Heart left ventricle (tissue), 16 donors: ENCODE measurements at regions not wholly inside any gene's neighbourhood (a gene's known extent, or its start where the extent isn't known, plus 50 kb on each side); places are given as distances from the start of the nearest gene placed in this dataset.

Experiments
- ATAC-seq, 4 donors: fragments of 200-7000 bp; cut with Tn5 transposase; one replicate each; pipeline ENCODE4 v1.9.1; 2020 to 2022; ENCODE audit warnings: moderate library complexity in 4 of 4, mild to moderate bottlenecking in 3 of 4, moderate number of reproducible peaks in 1 of 4
- DNase-seq, 5 donors: peaks; one replicate each; pipeline ENCODE4 v3.0.0-alpha.2; 2020
- H3K27ac ChIP-seq, 12 donors: fragments of 200-600 bp; sonication (generic) in 4 of 12; one replicate each; pipeline versions ENCODE4 v1.5.0 to v1.8.0; 2016 to 2022; ENCODE audit warnings: mild to moderate bottlenecking in 2 of 12
- H3K27me3 ChIP-seq, 9 donors: fragments of 200-600 bp; sonication (generic) in 2 of 9; one replicate each; pipeline versions ENCODE4 v1.5.1 to v1.8.0; 2016 to 2022; ENCODE audit warnings: mild to moderate bottlenecking in 3 of 9
- H3K36me3 ChIP-seq, 9 donors: fragments of 200-600 bp; sonication (generic) in 2 of 9; one replicate each; pipeline versions ENCODE4 v1.5.0 to v1.8.0; 2018 to 2022; ENCODE audit warnings: mild to moderate bottlenecking in 2 of 9
- H3K4me1 ChIP-seq, 12 donors: fragments of 200-600 bp; sonication (generic) in 4 of 12; one replicate each; pipeline versions ENCODE4 v1.5.0 to v1.8.0; 2016 to 2022; ENCODE audit warnings: mild to moderate bottlenecking in 3 of 12
- H3K4me3 ChIP-seq, 12 donors: fragments of 200-600 bp; sonication (generic) in 4 of 12; one replicate each; pipeline versions ENCODE4 v1.5.0 to v1.8.0; 2017 to 2022; ENCODE audit warnings: mild to moderate bottlenecking in 9 of 12, moderate library complexity in 4 of 12
- H3K9me3 ChIP-seq, 12 donors: fragments of 200-600 bp; sonication (generic) in 4 of 12; one replicate each; pipeline versions ENCODE4 v1.5.0 to v1.8.0; 2016 to 2022; ENCODE audit warnings: mild to moderate bottlenecking in 1 of 12
- CTCF ChIP-seq, 12 donors: fragments of 200-600 bp; sonication (generic) in 4 of 12; IDR thresholded peaks; one replicate each; pipeline versions ENCODE4 v1.5.0 to v1.8.0; 2018 to 2022; ENCODE audit warnings: antibody characterized with exemption in 12 of 12, mild to moderate bottlenecking in 5 of 12
- POLR2A ChIP-seq, 2 donors: fragments of 450-650 bp; IDR thresholded peaks; one replicate each; pipeline ENCODE4 v1.6.1; 2017; ENCODE audit warnings: antibody characterized with exemption in 2 of 2, mild to moderate bottlenecking in 2 of 2, moderate library complexity in 2 of 2
- WGBS, 4 donors: extraction: QIAGEN DNeasy Blood & Tissue Kit in 2 of 4; methylation state at CpG; one replicate each; pipeline versions ENCODE4 v1.1.5 to v1.1.7; 2013 to 2018; 5-methylcytosine and 5-hydroxymethylcytosine counted together
- intact Hi-C, 10 donors: fragments of 100-400 bp; cut with DNase I; formaldehyde crosslinking; loops; one replicate each; pipeline versions ENCODE4 v1.11.1 to v1.14.2; 2022
- donor health status: ischemic (EF 13 %, LVEDD 7.1; RV severe dilation, severe dysfunction).
- donor health status: healthy with polysubstance abuse.
- donor health status: DM: no; HTN: yes; CAD: no.
- donor health status: DM: no; HTN: no; CAD: no.
- donor health status: ischemic (EF 25% LVEDD 6.9; RV normal size, moderate dysfunction).
- donor health status: ischemic (EF 25% LVEDD 5.7; RV mildly dilated, moderate dysfunction).
- donor health status: healthy.
- donor health status: DM: yes; HTN: yes; CAD: no.
- donor health status: ischemic (EF 35%, LVEDD 5.7; RV mildly dilated, moderate dysfunction).
- donor health status: nonischemic (EF 11% LVEDD 7.7; RV severe dilation, severe dysfunction).
- donor health status: DM: yes; HTN: yes; CAD: no.
- donor health status: PGD.
- donor health status: ischemic (EF 29% LVEDD 5.4; RV normal size, mild dysfunction).
- donor health status: nonischemic (EF 23%, LVEDD 6.1; RV moderate dilation, normal function).

- TF ChIP-seq CTCF (IDR thresholded peaks at IDR 0.05) = no peak
- TF ChIP-seq POLR2A (IDR thresholded peaks at IDR 0.05) = no peak
- H3K27ac ChIP-seq = no peak overlapping the region
- peaks cover 0 to 5% (median 0%) of the 10 kb centered on the region in 9 donors for H3K27me3 ChIP-seq
- no peaks in the 10 kb centered on the region for H3K36me3 ChIP-seq
- H3K9me3 ChIP-seq = no peaks in the 10 kb centered on the region
- H3K4me3 ChIP-seq = no peak overlapping the region
- DNase-seq (no peak), ATAC-seq (no peak)
- intact Hi-C loops = no loop called here
- 63 to 74% (median 69%) methylated on average over 5 of the region's 5 CpGs for WGBS, 4 donors
- no peaks in the 10 kb centered on the region for H3K4me1 ChIP-seq
Observed at GRCh38 chr10:120365872-120366271, 91.2 kb upstream of the PLPP4 start.

- ATAC-seq (no peak), DNase-seq (no peak)
- 55 to 75% (median 73%) methylated on average over 3 of the region's 3 CpGs for WGBS, 4 donors
- no peak overlapping the region for H3K27ac ChIP-seq
- no peak for TF ChIP-seq CTCF (IDR thresholded peaks at IDR 0.05)
- no peaks in the 10 kb centered on the region for H3K9me3 ChIP-seq
- no peaks in the 10 kb centered on the region for H3K36me3 ChIP-seq
- intact Hi-C loops = no loop called here
- H3K27me3 ChIP-seq = peaks cover 0 to 5% (median 0%) of the 10 kb centered on the region in 9 donors
- no peaks in the 10 kb centered on the region for H3K4me1 ChIP-seq
- H3K4me3 ChIP-seq = no peak overlapping the region
Observed at GRCh38 chr10:120367341-120367740, 89.7 kb upstream of the PLPP4 start.

- Histone ChIP-seq H3K9me3 (no peaks in the 10 kb centered on the region), H3K27me3 (peaks cover 0 to 5% (median 0%) of the 10 kb centered on the region in 9 donors), H3K36me3 (no peaks in the 10 kb centered on the region), H3K4me3 (no peak overlapping the region), H3K4me1 (no peaks in the 10 kb centered on the region), H3K27ac (no peak overlapping the region)
- ATAC-seq (no peak), DNase-seq (no peak)
- 77 to 89% (median 85%) methylated on average over 7 of the region's 7 CpGs for WGBS, 4 donors
- no peak for TF ChIP-seq POLR2A (IDR thresholded peaks at IDR 0.05)
- no peak for TF ChIP-seq CTCF (IDR thresholded peaks at IDR 0.05)
- intact Hi-C loops = no loop called here
Observed at GRCh38 chr10:120368338-120368737, 88.7 kb upstream of the PLPP4 start.

- TF ChIP-seq CTCF (IDR thresholded peaks at IDR 0.05) = no peak
- TF ChIP-seq POLR2A (IDR thresholded peaks at IDR 0.05) = no peak
- Histone ChIP-seq H3K4me1 (no peaks in the 10 kb centered on the region), H3K27me3 (peaks cover 0 to 5% (median 0%) of the 10 kb centered on the region in 9 donors), H3K9me3 (no peaks in the 10 kb centered on the region), H3K27ac (no peak overlapping the region), H3K36me3 (no peaks in the 10 kb centered on the region), H3K4me3 (no peak overlapping the region)
- ATAC-seq = no peak
- WGBS, 4 donors = 47 to 67% (median 53%) methylated on average over 4 to 5 of the region's 5 CpGs
- DNase-seq = no peak
- intact Hi-C loops = no loop called here
Observed at GRCh38 chr10:120368927-120369326, 88.1 kb upstream of the PLPP4 start.
